Occipital lobe (tissue), 1 donor: ENCODE measurements at regions not wholly inside any gene's neighbourhood (a gene's known extent, or its start where the extent isn't known, plus 50 kb on each side); places are given as distances from the start of the nearest gene placed in this dataset.
"Not testable (repeated sequence)": the region's sequence is repeated elsewhere in the genome, so short reads cannot be mapped to it uniquely, and the experiment has no call there.

ENCODE experiments used
- DNase-seq: peaks from one replicate; lab custom pipeline; 2025; lab: John Stamatoyannopoulos, UW

DNA sequence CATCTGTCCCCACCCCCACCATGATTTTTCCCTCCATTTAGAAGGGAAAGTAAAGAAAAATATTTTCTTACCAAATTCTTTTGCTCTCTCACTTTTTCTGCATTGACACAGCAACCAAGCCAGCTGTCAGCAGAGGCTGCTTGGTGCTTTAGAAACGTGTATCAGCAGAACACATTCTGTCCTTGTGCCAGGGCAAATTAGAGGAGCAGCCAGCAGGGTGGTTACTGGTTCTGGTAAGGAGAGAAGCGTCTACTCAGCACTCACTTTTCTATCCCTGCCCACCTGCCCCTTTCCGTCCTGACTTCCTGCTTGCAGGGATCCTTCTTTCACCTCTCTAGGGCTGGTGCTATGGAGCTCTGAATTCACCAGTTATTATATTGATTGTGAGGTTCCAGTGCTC is 327.5 kb upstream of the PDE3A start:
- no peak for DNase-seq

DNA sequence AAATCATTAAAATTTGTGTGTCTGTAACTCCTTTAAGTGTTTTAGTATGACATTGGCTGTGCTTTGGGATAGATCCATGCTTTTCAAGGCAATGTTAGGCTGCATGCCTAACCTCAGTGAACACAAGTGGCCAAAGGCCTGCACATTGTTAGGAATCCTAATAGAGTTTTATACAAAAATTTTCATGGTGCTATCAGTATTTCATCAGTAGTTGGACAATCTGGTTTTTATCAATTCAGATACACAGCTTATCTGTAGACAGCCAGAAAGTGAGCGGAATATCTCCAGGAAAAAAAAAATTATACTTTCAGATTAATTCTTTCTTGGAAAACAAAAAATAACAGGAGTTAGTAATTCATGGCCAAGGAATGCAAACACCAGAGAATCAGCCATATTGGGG is 324.0 kb upstream of the PDE3A start:
- DNase-seq = no peak

DNA sequence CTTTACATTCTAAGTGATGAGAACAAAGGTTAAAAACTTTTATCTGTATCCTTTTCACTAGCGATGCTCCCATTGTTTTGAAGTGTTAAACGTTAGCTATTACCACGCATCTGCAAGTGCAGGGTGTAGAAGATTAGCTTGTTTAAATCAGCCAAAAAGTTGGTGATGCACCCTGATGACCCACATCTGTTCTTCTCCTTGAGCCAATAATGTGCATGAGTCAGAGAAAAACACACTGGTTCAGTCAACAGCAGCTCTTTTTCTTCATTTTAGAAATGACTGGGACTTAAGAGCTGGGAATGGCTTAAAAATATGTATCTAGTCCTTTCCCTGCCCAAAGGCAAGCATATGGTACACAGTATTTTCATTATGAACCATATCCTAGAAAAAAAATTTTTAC is 323.5 kb upstream of the PDE3A start:
- no peak for DNase-seq

DNA sequence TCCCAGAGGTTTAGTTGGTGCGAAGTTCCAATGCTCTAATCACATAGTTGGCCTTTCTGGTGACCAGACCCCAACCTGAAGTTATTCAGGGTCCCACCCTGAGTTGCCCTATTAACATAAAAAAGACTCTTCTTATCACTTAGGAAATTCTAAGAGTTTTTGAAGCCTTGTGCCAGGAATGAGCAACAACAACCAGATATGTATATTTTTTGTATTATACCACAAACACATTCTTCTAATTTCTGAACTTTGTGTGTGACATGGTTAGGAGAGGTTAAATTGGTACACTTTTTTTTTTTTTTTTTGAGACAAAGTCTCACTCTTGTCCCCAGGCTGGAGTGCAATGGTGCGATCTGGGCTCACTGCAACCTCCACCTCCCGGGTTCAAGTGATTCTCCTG is 320.4 kb upstream of the PDE3A start:
- DNase-seq = no peak

DNA sequence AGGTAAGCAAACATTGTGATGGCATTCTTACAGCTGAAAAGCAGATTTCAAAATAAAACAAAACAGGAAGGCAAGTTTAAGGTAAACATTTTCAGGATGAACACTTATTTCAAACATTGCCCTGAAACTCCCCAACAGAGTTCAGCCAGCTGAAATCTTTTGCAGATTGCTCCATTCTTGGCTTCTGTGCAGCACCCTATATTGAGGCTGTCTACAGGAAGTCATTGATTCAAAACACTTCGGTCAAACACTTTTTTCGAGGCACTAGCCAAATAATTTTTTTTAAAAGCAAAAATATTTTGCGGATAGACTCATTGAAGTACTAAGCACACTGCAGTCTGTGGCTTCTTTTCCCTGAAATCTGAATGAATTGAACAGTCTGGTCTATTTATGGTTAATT is 318.1 kb upstream of the PDE3A start:
- no peak for DNase-seq

DNA sequence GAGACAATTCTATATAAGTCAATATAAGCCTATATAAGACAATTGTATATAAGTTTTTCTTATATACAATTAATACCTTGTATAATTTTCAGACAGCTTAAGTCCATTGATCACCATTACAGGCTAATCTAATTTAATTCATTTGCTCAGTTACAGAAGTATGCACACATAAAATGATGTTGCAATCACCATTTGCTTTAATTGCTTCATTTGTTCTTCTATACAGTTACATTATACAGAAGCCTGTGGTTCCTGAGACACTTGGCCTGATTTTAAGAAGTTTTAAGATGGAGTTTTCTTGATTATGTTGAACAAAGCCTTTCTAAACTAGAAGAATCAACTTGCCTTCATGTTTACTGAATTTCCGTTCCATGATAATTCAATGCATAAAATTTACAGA is 314.6 kb upstream of the PDE3A start:
- DNase-seq = no peak

DNA sequence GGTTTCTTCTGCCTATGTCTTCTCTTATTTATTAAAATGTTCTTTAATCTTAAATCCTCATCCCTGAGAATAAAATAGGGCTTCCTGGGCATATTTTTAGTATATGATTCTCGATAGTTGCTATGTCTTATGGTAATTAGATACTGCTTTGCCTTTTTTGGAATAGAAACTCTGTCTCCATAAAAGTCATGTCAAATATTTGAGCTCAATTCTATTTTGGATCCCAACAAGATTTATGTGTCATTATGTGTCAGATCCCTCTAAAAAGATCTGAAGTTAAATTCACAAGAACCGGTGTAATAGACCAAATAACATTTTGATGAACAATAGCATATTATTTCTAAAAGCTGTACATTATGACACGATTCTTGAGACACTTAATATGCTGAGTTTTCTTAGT is 312.5 kb upstream of the PDE3A start:
- DNase-seq = no peak

DNA sequence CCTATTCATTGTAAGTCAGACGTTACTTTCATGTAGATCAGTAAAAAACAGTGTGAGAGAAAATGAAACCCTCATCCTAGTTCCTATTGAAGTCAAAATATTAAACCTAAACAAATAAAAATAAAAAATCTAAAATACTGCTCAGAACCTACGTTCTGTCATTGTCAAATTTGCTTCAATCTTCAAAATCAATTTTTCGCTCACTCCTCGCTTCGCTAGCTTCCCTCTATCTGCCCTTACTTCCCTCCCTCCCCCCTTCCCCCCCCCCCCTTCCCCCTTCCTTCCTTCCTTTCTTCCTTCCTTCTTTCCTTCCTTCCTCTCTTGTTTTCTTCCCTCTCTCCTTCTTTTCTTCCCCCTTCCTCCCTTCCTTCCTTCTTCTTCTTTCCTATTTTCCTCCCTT is 310.9 kb upstream of the PDE3A start:
- DNase-seq = no peak

DNA sequence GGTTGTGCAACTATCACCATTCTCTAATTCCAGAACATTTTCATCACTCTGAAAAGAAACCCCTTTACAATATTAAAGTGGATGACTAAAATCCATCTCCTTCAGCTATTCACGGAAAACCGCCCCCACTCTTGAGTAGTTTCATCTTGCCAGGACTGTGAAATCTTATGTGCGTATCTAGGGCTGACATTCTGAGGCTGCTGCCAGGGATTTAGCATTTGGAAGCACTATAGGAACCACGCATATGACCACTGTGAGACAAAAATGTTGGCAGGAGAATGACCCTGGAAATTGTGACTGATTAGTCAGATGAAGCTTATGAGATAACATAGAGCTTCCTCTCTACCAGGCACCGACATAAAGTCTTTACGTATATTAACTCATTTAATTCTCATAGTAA is 305.2 kb upstream of the PDE3A start:
- no peak for DNase-seq

DNA sequence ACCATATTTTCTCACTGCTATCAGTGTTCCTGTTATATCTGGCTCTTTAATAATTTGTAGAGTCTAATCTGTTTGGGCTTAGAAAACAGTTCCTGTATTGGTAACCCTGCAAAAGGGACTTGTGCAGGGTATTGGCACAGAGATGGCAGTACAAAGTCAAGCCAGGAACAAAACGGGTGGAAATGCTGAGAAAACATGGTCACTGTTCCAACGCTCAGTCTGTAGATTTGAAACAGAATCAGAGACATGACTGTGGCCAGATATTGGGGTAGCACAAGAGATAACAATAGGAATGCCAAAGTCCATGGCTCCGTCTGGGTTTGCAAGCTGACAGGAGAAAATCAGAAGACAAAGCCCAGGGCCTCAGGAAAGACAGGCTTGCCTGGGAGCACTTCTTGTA is 290.7 kb upstream of the PDE3A start:
- no peak for DNase-seq

DNA sequence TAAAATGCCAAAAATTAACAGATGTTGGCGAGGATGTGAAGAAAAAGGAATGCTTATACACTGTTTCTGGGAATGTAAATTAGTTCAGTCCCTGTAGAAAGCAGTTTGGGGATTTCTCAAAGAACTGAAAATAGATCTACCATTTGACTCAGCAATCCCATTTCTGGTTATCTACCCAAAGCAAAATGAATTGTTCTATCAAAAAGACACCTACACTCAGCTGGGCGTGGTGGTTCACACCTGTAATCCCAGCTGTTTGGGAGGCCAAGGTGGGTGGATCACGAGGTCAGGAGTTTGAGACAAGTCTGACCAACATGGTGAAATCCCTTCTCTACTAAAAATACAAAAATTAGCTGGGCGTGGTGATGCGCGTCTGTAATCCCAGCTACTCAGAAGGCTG is 279.3 kb upstream of the PDE3A start:
- no peak for DNase-seq

DNA sequence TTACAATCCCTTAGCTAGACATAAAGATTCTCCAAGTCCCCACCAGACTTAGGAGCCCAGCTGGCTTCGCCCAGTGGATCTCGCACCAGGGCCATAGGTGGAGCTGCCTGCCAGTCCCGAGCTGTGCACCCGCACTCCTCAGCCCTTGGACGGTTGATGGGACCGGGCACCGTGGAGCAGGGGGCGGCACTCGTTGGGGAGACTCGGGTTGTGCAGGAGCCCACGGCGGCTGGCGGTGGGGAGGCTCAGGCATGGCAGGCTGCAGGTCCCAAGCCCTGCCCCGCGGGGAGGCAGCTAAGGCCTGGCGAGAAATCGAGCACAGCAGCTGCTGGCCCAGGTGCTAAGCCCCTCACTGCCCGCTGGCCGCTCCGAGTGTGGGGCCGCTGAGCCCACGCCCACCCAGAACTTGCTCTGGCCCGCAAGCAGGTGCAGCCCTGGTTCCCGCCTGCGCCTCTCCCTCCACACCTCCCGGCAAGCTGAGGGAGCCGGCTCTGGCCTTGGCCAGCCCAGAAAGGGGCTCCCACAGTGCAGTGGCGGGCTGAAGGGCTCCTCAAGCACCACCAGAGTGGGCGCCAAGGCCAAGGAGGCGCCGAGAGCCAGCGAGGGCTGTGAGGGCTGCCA is 275.0 kb upstream of the PDE3A start:
- not testable (repeated sequence) for DNase-seq

DNA sequence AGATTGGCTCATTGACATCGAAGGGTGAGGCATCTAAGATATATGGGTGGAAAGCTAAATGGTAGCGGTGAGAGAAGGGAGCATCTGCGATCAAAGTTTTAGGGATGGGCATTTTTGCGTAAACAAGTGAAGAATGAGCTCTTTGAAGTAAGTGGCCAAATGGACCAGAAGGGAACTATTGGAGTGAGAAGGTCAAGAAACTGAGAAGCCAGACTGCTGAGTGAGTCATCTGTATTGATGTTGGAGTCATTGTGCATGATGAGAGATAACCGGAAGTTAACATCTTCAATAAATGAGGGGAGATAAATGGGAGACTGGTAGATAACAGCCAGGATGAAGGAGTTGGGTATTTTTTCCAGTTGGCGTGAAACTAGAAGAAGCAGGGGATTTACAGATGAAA is 271.9 kb upstream of the PDE3A start:
- no peak for DNase-seq

DNA sequence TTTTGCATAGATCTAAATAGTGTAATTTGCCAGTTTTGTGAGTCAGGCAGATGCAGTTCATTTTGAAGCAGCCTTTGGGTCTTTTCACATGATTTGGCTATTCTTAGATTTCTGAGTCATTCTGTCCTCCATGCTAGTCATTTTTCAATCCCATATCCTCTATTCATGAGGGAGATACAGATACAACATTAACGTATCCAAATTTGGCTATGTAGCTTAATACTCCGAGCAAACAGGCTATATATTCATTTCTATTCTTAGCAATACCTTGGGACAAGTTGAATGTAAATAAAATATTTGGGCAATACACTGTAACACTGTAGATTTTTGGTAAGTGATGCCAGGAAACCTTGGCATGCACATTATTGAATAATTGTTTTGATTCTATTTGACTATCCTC is 270.7 kb upstream of the PDE3A start:
- no peak for DNase-seq

DNA sequence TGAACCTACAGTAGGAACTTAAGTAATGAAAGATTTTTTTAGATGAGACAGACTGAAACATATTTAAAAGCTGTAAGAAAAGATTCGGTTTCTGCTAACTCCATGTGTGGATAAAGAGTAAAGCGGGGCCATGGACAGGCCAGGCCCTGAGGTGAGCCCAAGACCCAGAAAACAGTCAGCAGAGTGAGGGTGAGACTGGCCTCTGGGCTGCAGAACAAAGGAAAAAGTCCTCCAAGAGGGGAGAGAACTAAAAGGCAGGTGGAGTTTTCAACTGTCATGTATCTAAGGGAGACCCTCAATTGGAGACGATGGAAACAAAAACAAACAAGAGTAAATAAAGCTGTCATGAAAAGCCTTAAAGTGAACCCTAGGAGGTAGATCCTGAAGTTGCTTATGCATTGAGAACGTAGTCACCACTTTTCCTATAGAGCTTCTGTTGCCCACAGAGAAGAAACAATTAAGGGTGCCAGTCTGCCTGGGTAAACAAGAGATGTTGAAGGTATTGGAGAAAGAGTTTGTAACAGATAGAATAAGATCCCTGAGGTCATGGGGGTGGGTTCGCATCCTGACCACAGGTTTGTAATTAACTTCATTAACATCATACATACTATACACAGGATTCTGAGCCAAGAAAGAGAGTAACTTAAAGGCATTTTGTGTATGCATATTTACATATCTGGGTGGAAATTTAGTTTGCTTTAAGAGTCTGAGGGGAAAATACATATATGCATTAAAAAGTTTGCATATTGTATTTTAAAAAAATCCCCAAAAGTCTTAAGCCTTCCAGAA is 268.7 kb upstream of the PDE3A start:
- DNase-seq = no peak

DNA sequence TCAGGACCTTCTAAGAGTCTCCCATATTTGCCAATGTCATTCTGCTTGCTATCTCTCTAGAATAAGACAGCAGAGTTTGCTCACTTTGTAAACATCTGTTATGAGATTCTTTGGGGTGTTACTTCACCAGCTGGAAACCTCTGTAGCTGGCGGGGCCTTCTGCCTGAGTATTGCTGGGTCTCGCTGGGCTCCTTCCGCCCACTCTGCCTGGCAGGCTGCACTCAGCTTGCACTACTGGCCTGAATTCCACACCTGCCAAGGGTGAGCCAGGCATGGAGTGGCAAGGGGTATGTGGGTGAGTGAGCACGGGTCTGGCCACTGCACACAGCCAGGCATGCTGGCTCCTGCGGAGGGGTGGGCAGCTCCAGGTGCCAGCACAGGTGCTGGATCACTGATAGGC is 267.3 kb upstream of the PDE3A start:
- no peak for DNase-seq

DNA sequence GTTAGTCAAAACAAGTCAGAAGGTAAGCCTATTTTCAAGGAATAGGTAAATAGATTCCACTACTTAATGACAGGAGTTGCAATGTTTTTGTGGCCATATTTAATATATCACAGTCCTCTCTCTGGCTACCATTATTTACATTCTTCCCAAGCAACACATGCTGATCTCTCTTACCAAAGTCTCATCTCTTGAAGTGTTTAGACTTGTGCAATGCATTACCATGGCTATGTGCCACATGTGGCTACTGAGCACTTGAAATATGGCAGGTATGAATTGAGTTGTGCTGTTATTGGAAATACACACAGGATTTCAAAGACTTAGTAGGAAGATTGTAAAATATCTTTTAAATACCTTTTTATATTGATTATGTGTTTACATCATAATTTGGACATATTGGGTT is 262.4 kb upstream of the PDE3A start:
- no peak for DNase-seq

DNA sequence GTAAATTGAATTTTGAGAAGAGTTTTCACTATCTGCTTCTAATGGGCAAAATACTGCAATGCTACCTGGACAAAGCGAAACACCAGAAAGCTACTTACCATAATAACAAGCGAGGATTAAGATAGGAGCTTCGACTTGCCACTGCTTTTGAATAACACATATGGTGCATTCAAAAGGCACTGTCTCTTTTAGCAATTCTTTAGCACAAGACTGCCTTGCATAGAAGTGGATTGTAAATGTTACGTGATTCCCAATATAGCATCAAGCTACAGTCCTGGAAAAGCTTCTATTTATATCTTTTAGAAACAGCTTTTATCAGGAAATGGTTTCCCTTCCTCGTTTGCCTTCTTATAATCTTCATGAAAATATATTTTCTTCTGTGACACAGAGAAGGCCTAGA is 258.7 kb upstream of the PDE3A start:
- DNase-seq = no peak

DNA sequence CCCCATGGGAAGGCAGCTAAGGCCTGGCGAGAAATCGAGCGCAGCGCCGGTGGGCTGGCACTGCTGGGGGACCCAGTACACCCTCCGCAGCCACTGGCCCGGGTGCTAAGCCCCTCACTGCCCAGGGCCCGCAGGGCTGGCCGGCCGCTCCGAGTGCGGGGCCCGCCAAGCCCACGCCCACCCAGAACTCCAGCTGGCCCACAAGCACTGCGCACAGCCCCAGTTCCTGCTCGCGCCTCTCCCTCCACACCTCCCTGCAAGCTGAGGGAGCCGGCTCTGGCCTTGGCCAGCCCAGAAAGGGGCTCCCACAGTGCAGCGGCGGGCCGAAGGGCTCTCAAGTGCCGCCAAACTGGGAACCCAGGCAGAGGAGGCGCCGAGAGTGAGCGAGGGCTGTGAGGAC is 253.0 kb upstream of the PDE3A start:
- DNase-seq = not testable (repeated sequence)

DNA sequence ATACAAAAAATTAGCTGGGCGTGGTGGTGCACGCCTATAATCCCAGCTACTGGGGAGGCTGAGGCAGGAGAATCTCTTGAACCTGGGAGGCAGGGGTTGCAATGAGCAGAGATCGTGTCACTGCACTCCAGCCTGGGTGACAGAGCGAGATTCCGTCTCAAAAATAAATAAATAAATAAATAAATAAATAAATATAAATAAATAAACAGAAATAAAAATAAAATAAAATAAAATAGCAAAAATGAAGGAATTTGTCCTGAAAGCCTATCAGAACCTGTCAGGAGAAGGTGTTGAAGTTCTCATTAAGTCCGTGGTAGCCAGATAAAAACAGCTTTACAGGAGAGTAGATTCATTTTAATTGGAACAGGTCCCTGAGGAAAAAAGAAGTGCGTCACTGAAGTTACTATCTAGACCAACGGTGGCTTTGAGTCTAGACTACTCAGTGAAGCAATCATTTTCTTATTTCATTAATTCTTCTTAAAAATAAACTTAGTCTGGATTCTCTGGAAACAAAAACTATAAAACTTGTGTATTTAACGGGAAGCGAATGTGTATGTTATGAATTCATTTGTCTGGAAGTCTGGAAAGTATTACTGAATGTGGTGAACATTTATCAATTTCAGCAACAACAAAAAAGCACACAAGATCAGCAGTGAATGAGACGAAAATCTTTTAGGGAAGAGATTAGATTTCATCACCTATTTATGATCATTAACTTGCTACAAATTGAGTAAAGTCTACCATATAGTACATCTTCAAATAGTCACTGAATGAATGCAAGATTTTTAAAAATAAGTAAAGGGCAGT is 248.5 kb upstream of the PDE3A start:
- DNase-seq = no peak

DNA sequence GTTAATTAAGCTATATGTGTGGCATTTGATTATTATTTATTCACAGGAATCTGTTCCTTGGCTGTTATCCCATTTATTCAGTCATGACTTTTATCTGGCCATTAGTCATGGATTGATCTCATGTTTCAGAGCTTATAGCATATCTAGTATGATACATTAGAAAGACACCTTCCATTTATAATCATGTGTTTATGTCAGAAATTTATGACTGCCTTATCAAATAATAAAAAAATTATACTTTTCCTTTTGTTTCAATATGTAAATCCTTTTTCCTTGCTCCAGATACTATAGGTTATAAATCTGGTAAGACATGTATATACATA is 248.0 kb upstream of the PDE3A start:
- DNase-seq = no peak

DNA sequence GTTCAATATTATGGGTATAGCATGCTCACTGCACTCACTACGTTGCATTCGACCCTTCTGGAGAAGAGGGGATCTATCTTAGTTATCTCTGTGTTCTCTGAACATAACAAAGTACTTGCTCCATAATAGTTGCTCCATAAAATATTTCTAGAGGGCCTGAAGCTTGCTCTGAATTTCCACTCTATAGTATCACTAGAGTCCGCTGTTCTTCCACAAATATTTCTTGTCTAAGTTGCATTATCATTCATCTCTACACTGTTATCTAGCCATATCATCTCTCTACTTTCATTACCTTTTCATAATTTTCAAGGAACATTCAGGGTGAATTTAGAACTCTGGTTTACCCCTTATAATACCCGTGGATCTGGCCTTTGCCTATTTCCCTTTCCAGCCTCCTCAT is 246.1 kb upstream of the PDE3A start:
- no peak for DNase-seq

DNA sequence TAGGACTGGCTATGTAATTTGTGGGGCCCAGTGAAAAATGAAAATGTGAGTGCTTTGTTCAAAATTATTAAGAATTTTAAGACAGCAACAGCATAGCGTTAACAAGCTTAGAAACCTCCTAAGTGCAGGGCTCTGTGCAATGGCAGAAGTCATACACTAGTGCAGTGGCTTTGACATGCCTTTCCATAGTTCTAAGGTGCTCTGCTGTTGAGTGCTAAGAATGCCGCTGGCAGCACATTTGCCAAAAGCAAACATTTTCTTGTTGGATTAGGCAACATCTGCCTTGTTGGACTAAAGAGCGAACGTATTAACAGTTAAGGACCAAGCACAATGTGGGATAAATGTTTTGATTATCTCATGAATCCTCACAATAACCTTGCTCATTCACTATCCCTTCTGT is 244.9 kb upstream of the PDE3A start:
- DNase-seq = no peak
